HepG2 (cell line): ENCODE measurements at regions not wholly inside any gene's neighbourhood (a gene's known extent, or its start where the extent isn't known, plus 50 kb on each side); places are given as distances from the start of the nearest gene placed in this dataset.

Experiments used
- AKNA ChIP-seq: sonication (generic); formaldehyde crosslinking; IDR thresholded peaks from 2 replicates; pipeline ENCODE4 v1.4.0; 2020; ENCODE audit warnings: missing genetic modification reagents, borderline replicate concordance
- BCL6 ChIP-seq: IDR thresholded peaks from 2 replicates; pipeline ENCODE4 v1.6.1; 2016; ENCODE audit warnings: missing genetic modification reagents, missing compliant biosample characterization
- CHD2 ChIP-seq: IDR thresholded peaks from 2 replicates; pipeline ENCODE4 v1.6.1; 2011; ENCODE audit warnings: low read depth, low read length, improper control_type of control experiment
- CHD4 ChIP-seq: fragments of 200-600 bp; sonication (generic); IDR thresholded peaks from 2 replicates; pipeline ENCODE4 v1.7.0; 2017; ENCODE audit warnings: mild to moderate bottlenecking, low read length, borderline replicate concordance
- CTCF ChIP-seq: sonication (generic); formaldehyde crosslinking; IDR thresholded peaks from 2 replicates; pipeline ENCODE4 v1.5.0; 2020; ENCODE audit warnings: mild to moderate bottlenecking, missing genetic modification reagents, moderate library complexity
- EZH2 ChIP-seq: conservative IDR thresholded peaks from 2 replicates; pipeline ENCODE4 v1.6.1; 2012; ENCODE audit warnings: mild to moderate bottlenecking, low read depth, low read length, moderate library complexity
- FOXK2 ChIP-seq: fragments of 450-650 bp; IDR thresholded peaks from 2 replicates; pipeline ENCODE4 v1.6.1; 2016
- IKZF1 ChIP-seq: fragments of 450-650 bp; IDR thresholded peaks from 2 replicates; pipeline ENCODE4 v1.7.1; 2016
- TCF7 ChIP-seq: sonication (generic); IDR thresholded peaks from 2 replicates; pipeline ENCODE4 v1.6.1; 2016; ENCODE audit warnings: antibody characterized with exemption, low read depth
- ZBTB42 ChIP-seq: sonication (generic); formaldehyde crosslinking; IDR thresholded peaks from 2 replicates; pipeline ENCODE4 v1.5.0; 2020; ENCODE audit warnings: mild to moderate bottlenecking, missing genetic modification reagents
- ZNF510 ChIP-seq: sonication (generic); formaldehyde crosslinking; IDR thresholded peaks from 2 replicates; pipeline ENCODE4 v1.4.0; 2020; ENCODE audit warnings: low read depth, mild to moderate bottlenecking, missing genetic modification reagents
- ZSCAN9 ChIP-seq: IDR thresholded peaks from 2 replicates; pipeline ENCODE4 v1.6.1; 2016; ENCODE audit warnings: borderline replicate concordance

GRCh38 chr7:19333706-19334105, 188.5 kb upstream of the FERD3L start:
- TF ChIP-seq TCF7: no peak
- no peak for TF ChIP-seq CTCF (CRISPR knock-in tag)
- TF ChIP-seq FOXK2: no peak
- TF ChIP-seq BCL6 (CRISPR knock-in tag): no peak
- no peak for TF ChIP-seq ZSCAN9 (CRISPR knock-in tag)
- no peak for TF ChIP-seq AKNA
- TF ChIP-seq EZH2: no peak
- no peak for TF ChIP-seq ZBTB42 (CRISPR knock-in tag)
- TF ChIP-seq ZNF510 (CRISPR knock-in tag): no peak
- no peak for TF ChIP-seq CHD4
- no peak for TF ChIP-seq IKZF1
- TF ChIP-seq CHD2: no peak
